ENCODE measurements at regions not wholly inside any gene's neighbourhood (a gene's known extent, or its start where the extent isn't known, plus 50 kb on each side); places are given as distances from the start of the nearest gene placed in this dataset.

DNA sequence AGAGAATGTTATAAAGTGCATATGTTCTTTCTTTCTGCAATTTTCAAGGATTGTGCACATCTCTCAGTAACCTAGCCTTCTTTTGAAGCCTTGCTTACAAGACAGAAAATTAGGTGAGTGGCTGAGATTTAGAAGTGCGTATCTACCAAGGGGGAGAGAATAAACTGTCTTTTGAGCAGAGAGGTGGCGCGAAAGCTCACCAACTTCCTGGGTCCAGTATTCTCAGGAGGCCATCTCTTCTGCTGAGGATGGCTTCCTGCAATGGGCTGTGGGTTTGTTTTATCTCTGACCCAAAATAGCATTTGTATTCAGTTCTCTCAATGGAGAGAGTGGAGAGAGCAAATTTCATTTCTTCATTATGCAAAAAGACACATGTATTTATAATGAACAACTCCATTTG lies 75.4 kb upstream of the RPS23 start:
- no peak for DNase-seq (ENCODE audit: low read depth in 3 of 3, low spot score in 2 of 3)

DNA sequence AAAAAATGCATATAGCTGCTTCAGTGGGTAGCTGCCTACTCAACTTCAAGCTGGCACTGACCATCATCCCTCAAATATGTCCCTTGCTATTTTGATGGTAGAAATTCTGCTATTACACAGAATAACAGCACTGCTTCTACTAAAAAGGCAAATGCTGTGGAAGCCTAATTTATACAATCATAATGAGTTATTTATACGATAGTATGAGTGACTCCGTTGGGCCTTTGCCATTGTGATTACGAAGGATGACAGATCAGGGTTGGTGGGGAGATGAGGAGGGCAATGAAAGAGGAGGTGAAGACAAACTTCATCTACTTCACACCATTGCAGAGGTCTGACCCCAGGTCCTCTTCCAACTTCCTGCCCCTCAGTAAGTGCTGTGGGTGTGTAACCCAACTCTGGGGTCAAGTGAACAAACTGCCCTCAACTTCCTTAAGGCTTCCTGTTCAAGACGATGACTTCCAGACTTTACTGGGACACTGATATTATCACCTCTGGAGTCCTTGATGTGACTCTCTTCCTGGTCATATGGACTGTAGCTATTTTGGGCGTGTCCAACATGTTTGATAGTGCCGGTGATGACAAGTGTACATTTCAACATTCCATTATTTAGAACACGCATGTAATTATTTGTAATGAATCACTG lies 74.1 kb upstream of the RPS23 start:
- no peak for DNase-seq (ENCODE audit: low read depth in 3 of 3, low spot score in 2 of 3)

DNA sequence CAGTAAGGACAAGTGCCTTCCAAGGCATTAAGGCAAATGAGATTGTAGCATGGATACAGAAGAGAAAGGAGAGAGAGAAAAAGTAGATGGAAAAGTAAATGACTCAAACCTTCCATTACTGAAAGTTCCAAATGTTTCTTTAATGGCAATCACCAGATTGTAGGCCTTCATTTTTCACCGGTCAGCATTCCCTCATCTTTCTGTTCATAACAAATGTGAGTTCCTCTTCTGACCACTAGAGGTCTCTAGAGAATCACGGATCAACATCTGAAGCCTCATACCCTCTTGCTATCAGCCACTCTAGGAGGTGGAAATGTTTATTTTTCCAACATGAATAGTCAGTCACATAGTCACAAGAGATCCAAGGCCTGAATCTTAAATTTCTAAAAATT lies 73.6 kb upstream of the RPS23 start:
- no peak for DNase-seq (ENCODE audit: low read depth in 3 of 3, low spot score in 2 of 3)

DNA sequence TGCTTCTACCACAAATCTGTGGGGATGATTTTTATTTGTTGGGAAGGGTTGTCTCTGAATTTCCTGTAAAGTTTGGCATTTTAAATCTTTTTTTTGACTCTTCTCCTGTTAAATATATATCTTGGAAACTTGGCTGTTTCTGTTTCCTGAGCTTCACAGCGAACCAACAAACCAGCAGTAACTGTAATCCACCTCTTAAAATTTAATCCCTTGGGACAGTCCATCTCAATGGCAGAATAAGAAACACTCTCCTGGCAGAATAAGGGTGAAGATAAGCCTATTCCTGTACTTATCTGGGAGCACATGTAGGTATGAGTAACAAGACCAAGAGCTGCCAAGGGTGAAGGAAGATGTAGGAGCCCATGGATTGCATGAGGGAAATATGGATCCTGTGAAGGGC lies 73.1 kb upstream of the RPS23 start:
- DNase-seq (ENCODE audit: low read depth in 3 of 3, low spot score in 2 of 3) = no peak

DNA sequence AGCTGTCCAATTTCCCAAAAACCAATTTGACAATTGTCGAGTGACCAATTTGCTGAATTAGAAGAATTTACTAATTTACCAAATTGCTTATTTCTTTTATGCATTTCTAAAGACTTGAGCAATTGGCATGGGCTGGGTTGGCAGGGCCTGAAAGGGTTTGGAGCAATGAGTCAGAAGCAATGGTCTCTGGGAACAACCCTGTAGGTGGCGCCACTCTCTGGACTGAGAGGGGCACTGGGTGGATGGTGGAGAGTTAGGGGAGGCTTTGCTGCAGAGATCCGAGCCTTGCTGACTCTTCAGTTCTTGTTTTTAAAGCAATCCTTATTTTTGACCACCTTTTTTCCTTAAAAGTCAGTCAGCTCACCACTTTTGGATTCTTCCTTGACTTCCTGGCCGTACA lies 71.5 kb upstream of the RPS23 start:
- no peak for DNase-seq (ENCODE audit: low read depth in 3 of 3, low spot score in 2 of 3)

DNA sequence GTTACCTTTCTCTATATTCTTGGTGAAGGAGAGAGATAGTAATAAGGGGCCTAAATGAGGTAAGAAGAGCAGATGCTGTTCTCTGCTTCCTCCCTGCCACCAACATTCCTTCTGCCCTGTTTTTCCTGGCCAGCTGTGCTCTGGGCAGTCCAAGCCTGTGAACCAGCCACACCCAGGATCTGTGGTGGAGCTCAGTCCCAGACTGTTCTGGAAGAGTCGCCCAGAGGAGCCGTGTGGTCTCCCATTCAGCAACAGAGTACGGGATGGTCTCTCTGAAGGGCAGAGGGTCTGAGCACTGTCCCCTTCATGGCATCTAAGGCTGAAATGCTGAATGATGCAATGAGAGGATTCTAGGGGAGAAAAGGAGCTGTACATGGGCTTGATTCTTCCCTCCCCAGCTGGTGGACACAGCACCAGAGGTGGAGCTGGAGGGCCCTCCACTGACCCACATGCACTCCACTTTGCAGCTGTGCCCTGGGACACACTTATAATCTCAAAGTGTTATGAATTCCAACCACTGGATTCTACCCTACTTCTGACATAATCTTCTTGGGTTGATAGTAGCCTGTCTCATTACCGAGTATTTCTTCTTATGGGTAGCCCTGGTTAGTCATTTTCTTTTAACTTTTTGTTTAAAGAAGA lies 70.8 kb upstream of the RPS23 start:
- DNase-seq (ENCODE audit: low read depth in 3 of 3, low spot score in 2 of 3) = no peak

DNA sequence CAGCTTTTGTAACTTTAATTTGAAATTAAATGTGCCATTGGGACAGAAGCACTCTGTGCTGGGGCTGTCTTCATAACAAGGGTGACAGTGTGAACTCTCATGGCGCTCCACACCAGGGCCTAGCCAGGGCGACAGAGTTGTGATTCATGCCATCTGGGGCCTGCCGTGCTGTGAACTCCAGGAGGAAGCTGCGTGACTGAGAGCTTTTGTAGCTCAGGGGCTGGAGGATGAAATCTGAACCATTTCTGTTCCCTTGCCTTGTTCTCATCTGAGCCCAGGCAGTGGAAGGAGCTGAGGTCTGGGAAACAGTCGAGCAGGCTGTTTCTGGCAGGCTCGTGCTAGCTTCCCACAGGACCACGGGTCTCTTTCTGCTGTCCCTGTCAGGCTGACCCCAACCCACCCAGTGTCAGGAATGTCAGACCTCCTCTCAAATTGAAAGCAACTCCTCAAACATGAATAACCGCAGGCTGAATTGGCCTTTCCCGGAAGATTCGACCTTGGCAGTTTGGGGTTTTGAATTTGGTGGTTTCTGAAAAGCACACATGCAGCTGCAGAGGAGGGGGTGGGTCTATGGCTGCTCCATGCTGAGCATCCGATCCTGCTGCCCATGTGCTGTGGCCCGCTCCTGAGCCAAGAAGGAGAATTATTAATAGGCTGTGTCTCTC lies 69.2 kb upstream of the RPS23 start:
- DNase-seq (ENCODE audit: low read depth in 3 of 3, low spot score in 2 of 3) = no peak

DNA sequence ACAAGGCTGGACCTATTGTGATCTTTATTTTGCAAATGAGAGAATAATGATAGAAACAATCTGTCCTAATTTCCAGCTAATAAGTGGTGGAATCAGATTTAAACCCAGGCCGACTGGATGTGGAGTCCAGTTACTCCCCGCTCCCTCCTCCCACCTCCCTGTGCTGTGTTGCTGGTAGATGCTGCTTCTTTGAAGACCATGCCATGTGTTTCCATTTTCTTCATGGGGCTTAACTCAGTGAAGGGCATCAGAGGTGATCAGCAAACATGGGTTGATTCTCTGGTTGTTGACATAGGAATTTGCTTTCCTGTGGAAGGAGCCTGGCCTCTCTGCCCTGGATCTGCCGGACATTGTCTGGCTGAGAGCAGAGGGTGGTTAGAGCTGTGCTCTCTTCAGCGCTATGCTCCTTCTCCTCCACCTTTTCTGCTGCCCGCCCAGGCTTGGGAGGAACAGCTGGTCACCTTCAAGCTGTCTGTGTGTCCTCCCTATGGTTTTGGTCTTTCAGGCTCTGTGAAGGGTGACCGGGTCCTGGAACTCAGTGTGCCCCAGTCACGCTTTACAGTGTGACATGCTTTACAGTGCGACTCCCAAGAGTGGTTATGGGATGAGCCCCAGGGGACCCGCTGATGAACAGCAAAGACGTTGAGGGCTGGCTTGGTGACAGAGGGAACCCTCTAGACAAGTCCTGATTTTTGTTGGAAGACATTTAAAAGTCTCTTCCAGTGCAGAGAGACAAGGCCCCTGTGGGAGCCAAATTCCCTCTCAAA lies 68.4 kb upstream of the RPS23 start:
- DNase-seq (ENCODE audit: low read depth in 3 of 3, low spot score in 2 of 3) = no peak

DNA sequence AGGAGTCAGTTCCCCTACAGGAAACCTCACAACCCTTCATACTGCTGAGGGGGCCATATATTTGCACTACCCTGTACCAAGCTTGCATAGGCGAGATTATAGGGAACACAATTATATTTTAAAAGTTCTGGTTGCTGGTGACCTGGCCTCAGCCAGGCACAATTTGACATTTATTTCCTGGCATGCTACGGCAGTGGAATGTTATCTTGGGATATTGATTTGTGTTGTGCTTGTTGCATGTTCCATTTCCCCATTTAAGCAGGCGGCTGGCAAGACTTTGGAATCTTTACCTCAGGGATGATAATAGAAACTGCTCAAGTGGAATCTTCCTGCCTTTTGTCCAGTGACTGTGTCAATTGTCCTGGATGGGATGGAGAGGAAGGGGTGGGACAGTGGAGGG lies 67.0 kb upstream of the RPS23 start:
- no peak for DNase-seq (ENCODE audit: low read depth in 3 of 3, low spot score in 2 of 3)

DNA sequence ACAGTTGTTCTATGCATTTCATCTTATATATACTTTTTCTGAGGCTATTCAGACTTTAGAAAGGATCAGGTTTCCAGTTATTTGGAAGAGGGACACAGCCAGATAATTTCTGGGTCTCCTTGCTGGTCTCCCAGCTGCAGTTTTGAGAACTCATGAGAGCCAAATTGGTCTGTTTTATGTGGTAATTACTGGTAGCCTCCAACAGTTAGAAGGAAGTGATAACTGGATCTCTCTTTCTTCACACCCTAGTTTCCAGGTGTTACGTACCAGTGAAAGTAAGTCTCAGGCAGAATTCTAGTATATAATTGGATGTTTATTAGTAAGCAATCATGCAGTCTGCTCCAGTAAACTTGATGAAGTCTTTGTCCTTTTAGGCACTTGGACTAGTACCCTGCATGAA lies 63.2 kb upstream of the RPS23 start:
- DNase-seq (ENCODE audit: low read depth in 3 of 3, low spot score in 2 of 3) = no peak

DNA sequence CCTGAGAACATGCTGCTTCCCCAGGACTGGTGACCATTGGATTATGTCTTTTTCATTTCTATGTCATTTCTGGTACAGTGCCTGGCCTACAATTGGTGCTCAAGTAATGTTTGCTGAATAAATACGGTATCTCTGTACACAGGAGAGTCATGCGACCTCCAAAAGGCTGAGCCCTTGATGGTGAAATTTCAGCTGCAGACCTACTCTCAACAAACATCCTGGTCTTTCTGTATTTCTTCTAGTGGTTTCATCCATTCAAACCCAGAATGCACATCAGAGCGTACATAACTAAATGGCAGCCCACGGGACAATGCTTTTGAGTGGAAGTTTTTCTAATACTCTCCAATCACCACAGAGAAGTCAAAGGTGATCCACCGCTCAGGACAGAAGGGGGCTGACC lies 62.6 kb upstream of the RPS23 start:
- no peak for DNase-seq (ENCODE audit: low read depth in 3 of 3, low spot score in 2 of 3)

DNA sequence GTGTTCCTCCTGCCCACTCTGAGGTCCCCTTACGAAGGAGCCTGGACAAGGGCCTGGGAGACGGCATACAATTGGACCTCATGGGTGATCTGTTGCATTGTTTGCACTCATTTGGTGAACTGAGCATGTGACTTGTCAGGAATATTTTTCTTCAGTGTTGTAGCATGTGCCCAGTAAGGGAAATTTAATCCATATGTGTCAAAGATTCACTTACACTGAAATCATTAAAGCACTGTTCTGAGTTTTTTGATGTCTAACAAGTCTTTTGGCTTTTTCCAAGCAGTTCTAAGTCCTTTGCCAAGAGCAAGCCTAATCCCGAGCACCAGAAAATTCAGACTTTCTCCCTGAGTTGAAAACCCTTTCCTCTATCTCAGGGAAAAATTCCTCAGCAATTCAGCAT lies 61.6 kb upstream of the RPS23 start:
- DNase-seq (ENCODE audit: low read depth in 3 of 3, low spot score in 2 of 3) = no peak

DNA sequence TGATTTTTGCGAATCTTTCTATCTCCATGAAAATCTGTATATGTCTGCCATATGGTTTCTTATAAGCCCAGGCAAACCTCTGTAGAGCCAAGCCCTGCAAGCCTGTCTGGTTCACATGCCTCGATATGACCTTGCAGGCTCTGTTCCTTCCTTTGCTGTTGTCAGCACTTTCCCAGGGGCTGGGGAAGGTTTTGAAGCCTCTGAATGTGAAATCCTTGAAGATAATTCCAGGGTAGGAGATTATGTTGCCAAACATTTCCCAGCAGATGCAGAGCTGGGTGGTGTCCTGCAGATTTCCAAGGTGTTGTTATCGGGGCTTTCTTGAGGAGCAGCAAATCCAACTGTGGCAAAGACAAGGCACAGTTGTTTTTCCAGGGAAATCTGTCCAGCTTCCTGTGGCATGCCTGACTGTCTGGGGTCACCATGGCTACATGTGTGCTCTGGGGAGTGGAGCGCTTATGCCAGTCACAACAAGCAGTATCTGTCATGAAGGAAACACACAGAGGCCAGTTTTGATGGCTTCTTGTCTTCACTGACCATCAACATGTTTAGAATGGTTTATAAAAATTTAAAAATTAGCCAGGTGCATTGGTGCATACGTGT lies 60.7 kb upstream of the RPS23 start:
- no peak for DNase-seq (ENCODE audit: low read depth in 3 of 3, low spot score in 2 of 3)

DNA sequence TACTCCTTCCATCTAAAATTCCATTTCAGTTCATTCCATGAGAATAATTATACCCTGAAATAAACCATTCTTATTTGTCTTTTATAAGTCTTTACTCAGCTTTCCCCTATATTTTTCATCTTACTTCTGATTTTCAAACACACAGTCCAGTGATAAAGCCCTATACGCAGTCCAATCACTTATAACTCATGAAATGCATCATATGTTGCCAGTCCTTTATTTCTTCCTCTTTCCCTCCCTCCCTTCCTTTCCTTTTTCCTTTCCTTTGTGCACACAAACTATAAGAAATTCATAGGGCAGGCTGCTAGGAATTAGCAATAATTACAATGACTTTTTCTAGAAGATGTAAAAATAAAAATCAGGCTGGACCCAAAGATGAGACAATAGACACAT lies 58.8 kb upstream of the RPS23 start:
- no peak for DNase-seq (ENCODE audit: low read depth in 3 of 3, low spot score in 2 of 3)

DNA sequence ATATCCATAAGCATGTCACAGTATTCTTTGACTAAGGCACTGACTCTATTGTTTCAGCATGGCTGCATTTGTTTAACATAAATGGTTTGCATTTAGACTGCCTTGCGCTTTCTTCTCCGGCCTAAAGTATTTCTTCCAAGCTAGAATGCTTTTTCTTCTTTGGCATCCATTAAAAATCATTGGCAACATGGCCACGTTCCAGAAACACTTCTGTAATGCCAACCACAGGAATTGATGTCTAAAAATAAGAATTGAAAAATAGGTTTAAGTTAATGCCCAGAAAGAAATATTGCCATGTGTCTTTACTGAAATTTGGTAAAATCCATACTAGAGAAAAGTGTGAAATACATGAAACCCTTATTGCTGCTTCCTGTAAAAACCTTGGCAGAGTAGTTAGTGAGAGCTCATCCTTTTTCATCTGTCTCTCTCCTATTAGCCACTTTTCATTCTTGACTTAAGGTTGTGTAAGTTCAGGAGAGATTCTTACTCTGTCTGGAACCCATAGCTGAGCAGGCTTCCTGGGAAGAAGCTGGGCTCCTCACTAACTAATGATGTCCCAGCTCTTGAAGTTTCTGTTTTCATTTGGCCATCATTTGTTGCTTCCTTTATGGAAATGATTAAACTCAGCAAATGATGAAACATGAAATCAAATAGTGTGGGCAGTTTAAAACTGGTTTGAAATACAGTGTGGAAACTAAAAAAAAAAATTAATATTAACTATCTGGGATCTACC lies 58.2 kb upstream of the RPS23 start:
- no peak for DNase-seq (ENCODE audit: low read depth in 3 of 3, low spot score in 2 of 3)

DNA sequence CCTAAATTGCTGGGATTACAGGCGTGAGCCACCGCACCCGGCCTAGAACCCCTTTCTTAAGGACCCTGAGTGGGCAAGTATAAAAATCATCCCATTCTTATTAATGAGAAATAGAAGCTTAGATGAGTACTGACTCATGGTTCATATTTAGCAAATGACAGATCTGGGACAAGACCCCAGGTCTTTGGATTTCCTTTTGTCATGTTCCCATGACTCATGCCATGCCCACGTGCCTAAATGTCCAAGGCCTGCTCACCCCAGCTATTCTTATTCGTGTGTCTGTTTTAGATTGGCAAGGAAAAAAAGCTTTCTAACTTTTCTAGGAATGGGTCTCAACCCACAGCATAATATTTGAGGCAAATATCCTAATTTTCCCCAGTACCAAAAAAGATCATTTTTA lies 57.7 kb upstream of the RPS23 start:
- DNase-seq (ENCODE audit: low read depth in 3 of 3, low spot score in 2 of 3) = no peak

DNA sequence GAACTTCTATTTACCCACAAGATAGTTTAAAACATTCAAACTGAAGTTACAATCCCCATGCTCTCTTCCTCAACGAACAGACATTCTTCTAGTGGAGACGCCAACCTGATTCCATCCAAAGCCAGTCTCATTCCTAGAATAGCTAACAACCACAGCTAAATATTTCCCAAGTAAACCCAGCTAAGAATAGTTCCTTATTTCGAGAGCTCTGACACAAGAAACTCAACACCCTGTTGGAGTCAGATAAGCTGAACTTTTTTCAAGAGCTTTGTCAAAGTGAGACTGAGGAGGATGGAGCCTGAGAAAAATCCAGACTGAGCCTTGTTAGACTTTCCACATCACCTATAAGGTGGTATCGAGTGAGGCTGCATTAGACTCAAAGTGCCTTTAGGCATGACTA lies 56.7 kb upstream of the RPS23 start:
- DNase-seq (ENCODE audit: low read depth in 3 of 3, low spot score in 2 of 3) = no peak

DNA sequence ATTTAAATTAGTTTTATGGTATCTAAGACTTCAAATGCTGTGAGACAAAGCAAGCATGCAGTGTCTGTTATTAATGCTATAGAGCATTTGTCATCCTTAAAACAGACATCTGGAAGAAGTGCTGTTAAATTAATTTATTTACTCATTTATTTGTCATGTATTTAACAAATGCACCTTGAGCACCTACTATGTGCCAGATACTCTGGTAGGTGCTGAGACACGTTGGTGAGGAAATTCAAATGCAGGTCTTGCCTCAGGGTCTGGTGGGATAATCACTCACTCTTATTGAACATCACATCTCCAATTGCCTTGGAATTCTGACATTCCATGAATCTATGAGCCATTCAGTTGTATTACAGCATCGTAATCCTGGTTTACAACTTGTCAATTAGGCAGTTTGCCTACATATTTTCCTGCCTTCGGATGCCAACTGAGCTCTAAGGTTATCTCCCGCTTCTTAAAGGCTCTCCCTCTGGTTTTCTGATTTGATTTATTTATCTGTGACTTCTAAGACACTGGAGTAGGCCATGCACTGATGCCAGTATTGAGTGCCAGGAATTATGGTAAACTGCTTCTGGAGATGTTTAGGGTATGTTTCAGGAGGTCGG lies 56.0 kb upstream of the RPS23 start:
- DNase-seq (ENCODE audit: low read depth in 3 of 3, low spot score in 2 of 3) = no peak

DNA sequence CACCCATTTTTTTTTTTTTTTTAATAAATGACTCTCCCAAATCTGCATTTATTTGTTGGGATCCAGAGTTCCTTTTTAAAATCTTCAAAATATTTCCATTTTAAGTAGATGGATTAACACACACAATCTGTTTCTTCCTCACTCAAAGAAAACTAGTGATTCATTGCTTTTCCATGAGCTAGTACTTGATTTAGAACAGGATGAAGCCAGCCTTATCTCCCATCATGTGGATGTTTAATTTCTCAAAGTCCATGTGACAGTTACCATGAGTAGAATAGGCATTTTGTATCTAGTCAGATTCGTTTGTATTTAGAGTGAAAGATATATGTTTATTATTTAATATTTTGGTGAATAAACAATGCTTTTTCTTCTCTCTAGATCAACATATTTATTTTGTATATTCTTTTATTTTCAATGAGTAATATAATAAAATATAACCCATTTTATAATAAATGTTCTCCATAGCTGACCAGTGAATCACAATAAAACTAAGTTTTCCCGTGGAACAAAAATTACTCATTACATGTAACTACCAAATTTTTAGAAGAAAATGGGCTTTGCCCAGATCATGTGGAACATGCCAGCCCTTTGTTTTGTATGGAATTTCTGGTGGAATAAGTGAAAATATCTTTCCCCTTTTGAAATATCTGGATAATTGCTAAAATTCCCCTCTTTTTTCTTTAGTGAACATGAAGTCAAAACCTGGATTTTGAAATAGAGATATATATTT lies 54.9 kb upstream of the RPS23 start:
- DNase-seq (ENCODE audit: low read depth in 3 of 3, low spot score in 2 of 3) = no peak

Data from right renal cortex interstitium (tissue), 3 donors.